Astrocyte of the cerebellum (primary cell): ENCODE measurements at regions not wholly inside any gene's neighbourhood (a gene's known extent, or its start where the extent isn't known, plus 50 kb on each side); places are given as distances from the start of the nearest gene placed in this dataset.

ENCODE experiments used
- DNase-seq: peaks from one replicate; pipeline ENCODE4 v3.0.0-alpha.2; 2011; ENCODE audit warnings: low read depth
- H3K4me3 ChIP-seq: 2 replicates; pipeline ENCODE4 v1.5.1; 2011; ENCODE audit warnings: mild to moderate bottlenecking, low read depth, low read length, moderate library complexity
- CTCF ChIP-seq: IDR thresholded peaks from 2 replicates; pipeline ENCODE4 v1.5.1; 2012; ENCODE audit warnings: low read length, low read depth, moderate library complexity, mild to moderate bottlenecking; ENCODE audit errors: missing control alignments
- in situ Hi-C: cut with HindIII; loops from 2 replicates; pipeline ENCODE4 v1.10.0; 2017; ENCODE audit warnings: low sequenced_read_pairs

GRCh38 chr6:5904532-5904931, 102.2 kb downstream of the NRN1 start:
- TF ChIP-seq CTCF = no peak
- in situ Hi-C loops = no loop called here
- no peak for DNase-seq
- no peak overlapping the region for H3K4me3 ChIP-seq

GRCh38 chr6:5899216-5900045, 107.3 kb downstream of the NRN1 start:
- no peak for TF ChIP-seq CTCF
- in situ Hi-C loops = no loop called here
- H3K4me3 ChIP-seq = no peak overlapping the region
- DNase-seq = no peak

- H3K4me3 ChIP-seq = no peak overlapping the region
- no peak for DNase-seq
- in situ Hi-C loops = no loop called here
- TF ChIP-seq CTCF = no peak
These were observed 108.2 kb downstream of the NRN1 start for GRCh38 chr6:5898563-5898962.

- TF ChIP-seq CTCF = no peak
- DNase-seq = no peak
- no peak overlapping the region for H3K4me3 ChIP-seq
- in situ Hi-C loops = no loop called here
These were observed 108.6 kb downstream of the NRN1 start for GRCh38 chr6:5898102-5898501.

- DNase-seq = no peak
- no peak for TF ChIP-seq CTCF
- in situ Hi-C loops = no loop called here
- no peak overlapping the region for H3K4me3 ChIP-seq
These were observed 110.1 kb downstream of the NRN1 start for GRCh38 chr6:5896476-5897200.

- in situ Hi-C loops = no loop called here
- DNase-seq = no peak
- TF ChIP-seq CTCF = no peak
- H3K4me3 ChIP-seq = no peak overlapping the region
These were observed 112.4 kb downstream of the NRN1 start for GRCh38 chr6:5894357-5894756.
